ENCODE measurements at regions not wholly inside any gene's neighbourhood (a gene's known extent, or its start where the extent isn't known, plus 50 kb on each side); places are given as distances from the start of the nearest gene placed in this dataset.

- TF ChIP-seq CTCF (conservative IDR thresholded peaks at IDR 0.05; ENCODE audit: low read depth, low read length) (no peak), EZH2 (IDR thresholded peaks at IDR 0.05; ENCODE audit: borderline replicate concordance, low read depth, low read length, poor library complexity, severe bottlenecking) (no peak)
Measured at GRCh38 chrX:115940348-115940747, 230.2 kb upstream of the AGTR2 start.

Measured in A673 (cell line).